ENCODE measurements at regions not wholly inside any gene's neighbourhood (a gene's known extent, or its start where the extent isn't known, plus 50 kb on each side); places are given as distances from the start of the nearest gene placed in this dataset.
"Not testable (repeated sequence)": the region's sequence is repeated elsewhere in the genome, so short reads cannot be mapped to it uniquely, and the experiment has no call there.

- DNase-seq (ENCODE audit: low read depth), result no peak
- no peak overlapping the region for H3K4me3 ChIP-seq (ENCODE audit: low read depth, low read length)
- TF ChIP-seq CTCF (IDR thresholded peaks at IDR 0.05; ENCODE audit: insufficient read depth, low read depth, low read length), result no peak
These were observed 163.9 kb downstream of the SMAD6 start for GRCh38 chr15:66865622-66866611.

GRCh38 chr15:66866656-66867055 is 164.6 kb downstream of the SMAD6 start:
- no peak for DNase-seq (ENCODE audit: low read depth)
- no peak for TF ChIP-seq CTCF (IDR thresholded peaks at IDR 0.05; ENCODE audit: insufficient read depth, low read depth, low read length)

GRCh38 chr15:66868918-66869317 is 166.9 kb downstream of the SMAD6 start:
- no peak for DNase-seq (ENCODE audit: low read depth)
- TF ChIP-seq CTCF (IDR thresholded peaks at IDR 0.05; ENCODE audit: insufficient read depth, low read depth, low read length), result no peak
- H3K4me3 ChIP-seq (ENCODE audit: low read depth, low read length), result no peak overlapping the region

More at GRCh38 chr15:66866656-66867055, 164.6 kb downstream of the SMAD6 start:
- H3K4me3 ChIP-seq (ENCODE audit: low read depth, low read length), result no peak overlapping the region

GRCh38 chr15:66870880-66871388 is 168.9 kb downstream of the SMAD6 start:
- TF ChIP-seq CTCF (IDR thresholded peaks at IDR 0.05; ENCODE audit: insufficient read depth, low read depth, low read length), result no peak
- no peak overlapping the region for H3K4me3 ChIP-seq (ENCODE audit: low read depth, low read length)
- DNase-seq (ENCODE audit: low read depth), result no peak

GRCh38 chr15:66872405-66872804 is 170.4 kb downstream of the SMAD6 start:
- no peak for TF ChIP-seq CTCF (IDR thresholded peaks at IDR 0.05; ENCODE audit: insufficient read depth, low read depth, low read length)
- peak; percentile 71 for DNase-seq (ENCODE audit: low read depth)
- H3K4me3 ChIP-seq (ENCODE audit: low read depth, low read length), result no peak overlapping the region

GRCh38 chr15:66873331-66873730 is 171.3 kb downstream of the SMAD6 start:
- DNase-seq (ENCODE audit: low read depth); H3K4me3 ChIP-seq (ENCODE audit: low read depth, low read length): not testable (repeated sequence)

- no peak for TF ChIP-seq CTCF (IDR thresholded peaks at IDR 0.05; ENCODE audit: insufficient read depth, low read depth, low read length)
These were observed 171.8 kb downstream of the SMAD6 start for GRCh38 chr15:66873856-66874255.

More at GRCh38 chr15:66873856-66874255, 171.8 kb downstream of the SMAD6 start:
- no peak for DNase-seq (ENCODE audit: low read depth)
- H3K4me3 ChIP-seq (ENCODE audit: low read depth, low read length), result no peak overlapping the region

Measured in fibroblast of villous mesenchyme (primary cell).